ENCODE measurements at regions not wholly inside any gene's neighbourhood (a gene's known extent, or its start where the extent isn't known, plus 50 kb on each side); places are given as distances from the start of the nearest gene placed in this dataset.

GRCh38 chr14:71290960-71291466 lies 383.8 kb downstream of the PCNX1 start:
- TF ChIP-seq POLR2A (IDR thresholded peaks at IDR 0.05), result no peak
- no peak for TF ChIP-seq CTCF (IDR thresholded peaks at IDR 0.05)
- Histone ChIP-seq H3K9me3 (no peaks in the 10 kb centered on the region), H3K27ac (peak overlapping the region; percentile 7 to 45 (median 17)), H3K27me3 (no peaks in the 10 kb centered on the region), H3K36me3 (no peaks in the 10 kb centered on the region), H3K4me1 (peaks cover 0 to 8% of the 10 kb centered on the region in 2 donors), H3K4me3 (replicated peaks in 1 of 3) (no peak overlapping the region)
- DNase-seq, result peak; percentile 44 to 50
- WGBS, 2 donors, result 44 to 46% methylated on average over 4 of the region's 4 CpGs
- intact Hi-C loops (cut with DNase I), result no loop called here

- DNase-seq, result no peak
- no peaks in the 10 kb centered on the region for H3K36me3 ChIP-seq
- H3K9me3 ChIP-seq, result no peaks in the 10 kb centered on the region
- H3K27me3 ChIP-seq, result no peaks in the 10 kb centered on the region
- intact Hi-C loops (cut with DNase I), result no loop called here
- TF ChIP-seq POLR2A (IDR thresholded peaks at IDR 0.05) (no peak), CTCF (IDR thresholded peaks at IDR 0.05) (no peak)
- H3K4me1 ChIP-seq, result peaks cover 0 to 3% of the 10 kb centered on the region in 2 donors
- H3K4me3 ChIP-seq (replicated peaks in 1 of 3), result no peak overlapping the region
- no peak overlapping the region for H3K27ac ChIP-seq
These were observed 388.9 kb downstream of the PCNX1 start for GRCh38 chr14:71296184-71296583.

- no peaks in the 10 kb centered on the region for H3K4me1 ChIP-seq
- H3K9me3 ChIP-seq, result no peaks in the 10 kb centered on the region
- H3K27me3 ChIP-seq, result no peaks in the 10 kb centered on the region
- no peak overlapping the region for H3K4me3 ChIP-seq (replicated peaks in 1 of 3)
- H3K36me3 ChIP-seq, result no peaks in the 10 kb centered on the region
- no peak for DNase-seq
- TF ChIP-seq CTCF (IDR thresholded peaks at IDR 0.05) (no peak), POLR2A (IDR thresholded peaks at IDR 0.05) (no peak)
- WGBS, 2 donors, result 78 to 89% methylated on average over 5 of the region's 5 CpGs
- no peak overlapping the region for H3K27ac ChIP-seq
- intact Hi-C loops (cut with DNase I), result no loop called here
These were observed 393.5 kb downstream of the PCNX1 start for GRCh38 chr14:71300566-71301330.

GRCh38 chr14:71301611-71302010 lies 394.4 kb downstream of the PCNX1 start:
- Histone ChIP-seq H3K27ac (no peak overlapping the region), H3K27me3 (no peaks in the 10 kb centered on the region), H3K4me1 (no peaks in the 10 kb centered on the region), H3K9me3 (no peaks in the 10 kb centered on the region), H3K36me3 (no peaks in the 10 kb centered on the region), H3K4me3 (replicated peaks in 1 of 3) (no peak overlapping the region)
- intact Hi-C loops (cut with DNase I), result no loop called here
- DNase-seq, result no peak
- WGBS, 2 donors, result 80 to 89% methylated on average over 2 of the region's 2 CpGs
- TF ChIP-seq CTCF (IDR thresholded peaks at IDR 0.05), result no peak
- no peak for TF ChIP-seq POLR2A (IDR thresholded peaks at IDR 0.05)

- no peak overlapping the region for H3K4me3 ChIP-seq (replicated peaks in 1 of 3)
- H3K36me3 ChIP-seq, result no peaks in the 10 kb centered on the region
- no peaks in the 10 kb centered on the region for H3K9me3 ChIP-seq
- intact Hi-C loops (cut with DNase I), result no loop called here
- TF ChIP-seq CTCF (IDR thresholded peaks at IDR 0.05) (no peak), POLR2A (IDR thresholded peaks at IDR 0.05) (no peak)
- no peak overlapping the region for H3K27ac ChIP-seq
- H3K27me3 ChIP-seq, result no peaks in the 10 kb centered on the region
- H3K4me1 ChIP-seq, result no peaks in the 10 kb centered on the region
- 59 to 90% methylated on average over 6 of the region's 6 CpGs for WGBS, 2 donors
- DNase-seq, result no peak
These were observed 397.4 kb downstream of the PCNX1 start for GRCh38 chr14:71304690-71305089.
